HEK293 (cell line): ENCODE measurements at regions not wholly inside any gene's neighbourhood (a gene's known extent, or its start where the extent isn't known, plus 50 kb on each side); places are given as distances from the start of the nearest gene placed in this dataset.

Experiments
- CTCF ChIA-PET: fragments of 350-600 bp; formaldehyde crosslinking; extraction: SDS; loops from one replicate; lab custom pipeline; 2021; ENCODE audit warnings: antibody characterized with exemption; lab: Yijun Ruan, JAX
- POLR2A ChIA-PET: fragments of 300-600 bp; formaldehyde crosslinking; extraction: SDS; loops from one replicate; lab custom pipeline; 2020; ENCODE audit warnings: antibody characterized with exemption, inconsistent platforms; lab: Yijun Ruan, JAX
- H3K27ac ChIP-seq: fragments of 200-500 bp; sonication (Bioruptor generic); 2 replicates; pipeline ENCODE4 v1.5.1; 2014; ENCODE audit warnings: low read depth, low read length, control low read depth, inconsistent platforms; ENCODE audit errors: extremely low read depth
- H3K36me3 ChIP-seq, 2 experiments: fragments of 200-500 bp in 1 of 2; sonication (Bioruptor generic) in 1 of 2; 1 replicate in 1 of 2; 2 replicates in 1 of 2; pipeline ENCODE4 v1.5.1; 2014 to 2017; ENCODE audit warnings: inconsistent platforms in 2 of 2, low read length in 2 of 2; ENCODE audit not compliant: control insufficient read depth in 2 of 2, insufficient read depth in 1 of 2
- H3K4me1 ChIP-seq: fragments of 200-500 bp; sonication (Bioruptor generic); 2 replicates; pipeline ENCODE4 v1.5.1; 2014; ENCODE audit warnings: mild to moderate bottlenecking, low read length, inconsistent platforms; ENCODE audit not compliant: control insufficient read depth, insufficient read depth
- H3K4me3 ChIP-seq: 2 replicates; pipeline ENCODE4 v1.5.1; 2011; ENCODE audit warnings: low read depth, mild to moderate bottlenecking, control low read depth, low read length, moderate library complexity
- H3K9me3 ChIP-seq: fragments of 200-500 bp; sonication (Bioruptor generic); 2 replicates; pipeline ENCODE4 v1.5.1; 2014; ENCODE audit warnings: low read depth, low read length, inconsistent platforms; ENCODE audit not compliant: control insufficient read depth, insufficient read depth
- AEBP2 ChIP-seq: fragments of 450-650 bp; formaldehyde crosslinking; IDR thresholded peaks from 2 replicates; pipeline ENCODE4 v1.5.1; 2016; ENCODE audit warnings: missing biosample characterization, missing genetic modification characterization, borderline replicate concordance
- BCL11B ChIP-seq: fragments of 450-650 bp; formaldehyde crosslinking; IDR thresholded peaks from 2 replicates; pipeline ENCODE4 v1.5.1; 2016; ENCODE audit warnings: low read depth, missing biosample characterization, missing genetic modification characterization
- ELK4 ChIP-seq: IDR thresholded peaks from 2 replicates; pipeline ENCODE4 v1.6.1; 2011; ENCODE audit warnings: mild to moderate bottlenecking, low read depth, low read length, borderline replicate concordance
- HOXA7 ChIP-seq: sonication (generic); formaldehyde crosslinking; IDR thresholded peaks from 2 replicates; pipeline ENCODE4 v1.8.1; 2022; ENCODE audit warnings: missing genetic modification reagents, borderline replicate concordance
- KLF1 ChIP-seq: fragments of 450-650 bp; formaldehyde crosslinking; IDR thresholded peaks from 2 replicates; pipeline ENCODE4 v1.5.1; 2016; ENCODE audit warnings: missing biosample characterization, missing genetic modification characterization
- RBAK ChIP-seq: fragments of 450-650 bp; formaldehyde crosslinking; IDR thresholded peaks from 2 replicates; pipeline ENCODE4 v1.5.1; 2016; ENCODE audit warnings: missing biosample characterization, missing genetic modification characterization
- SCRT2 ChIP-seq: fragments of 450-650 bp; formaldehyde crosslinking; IDR thresholded peaks from 2 replicates; pipeline ENCODE4 v1.5.1; 2016; ENCODE audit warnings: missing biosample characterization, missing genetic modification characterization
- WT1 ChIP-seq: fragments of 450-650 bp; formaldehyde crosslinking; IDR thresholded peaks from 2 replicates; pipeline ENCODE4 v1.5.1; 2016; ENCODE audit warnings: missing biosample characterization, missing genetic modification characterization
- YY1 ChIP-seq: fragments of 450-650 bp; formaldehyde crosslinking; IDR thresholded peaks from 2 replicates; pipeline ENCODE4 v1.5.1; 2018; ENCODE audit warnings: missing biosample characterization, missing genetic modification characterization
- ZBTB11 ChIP-seq: fragments of 450-650 bp; formaldehyde crosslinking; conservative IDR thresholded peaks from 2 replicates; pipeline ENCODE4 v1.5.1; 2016; ENCODE audit warnings: low read depth, missing biosample characterization, missing genetic modification characterization
- ZBTB7A ChIP-seq: fragments of 450-650 bp; formaldehyde crosslinking; IDR thresholded peaks from 2 replicates; pipeline ENCODE4 v1.5.1; 2016; ENCODE audit warnings: low read depth, missing biosample characterization, missing genetic modification characterization
- ZFP69B ChIP-seq: fragments of 450-650 bp; formaldehyde crosslinking; IDR thresholded peaks from 2 replicates; pipeline ENCODE4 v1.5.1; 2016; ENCODE audit warnings: missing biosample characterization, missing genetic modification characterization
- ZNF112 ChIP-seq: fragments of 450-650 bp; formaldehyde crosslinking; IDR thresholded peaks from 2 replicates; pipeline ENCODE4 v1.5.0; 2017; ENCODE audit warnings: missing biosample characterization, missing genetic modification characterization
- ZNF132 ChIP-seq: fragments of 450-650 bp; formaldehyde crosslinking; IDR thresholded peaks from 2 replicates; pipeline ENCODE4 v1.5.1; 2017; ENCODE audit warnings: missing biosample characterization, missing genetic modification characterization, borderline replicate concordance
- ZNF221 ChIP-seq: fragments of 450-650 bp; formaldehyde crosslinking; IDR thresholded peaks from 2 replicates; pipeline ENCODE4 v1.5.1; 2017; ENCODE audit warnings: missing biosample characterization, missing genetic modification characterization, borderline replicate concordance
- ZNF350 ChIP-seq: fragments of 450-650 bp; formaldehyde crosslinking; IDR thresholded peaks from 2 replicates; pipeline ENCODE4 v1.5.0; 2017; ENCODE audit warnings: missing biosample characterization, mild to moderate bottlenecking, missing genetic modification characterization
- ZNF366 ChIP-seq: fragments of 450-650 bp; formaldehyde crosslinking; conservative IDR thresholded peaks from 2 replicates; pipeline ENCODE4 v1.5.1; 2016; ENCODE audit warnings: missing biosample characterization, missing genetic modification characterization
- ZNF394 ChIP-seq: fragments of 450-650 bp; formaldehyde crosslinking; IDR thresholded peaks from 2 replicates; pipeline ENCODE4 v1.5.1; 2016; ENCODE audit warnings: missing biosample characterization, missing genetic modification characterization, mild to moderate bottlenecking, moderate library complexity, borderline replicate concordance
- ZNF555 ChIP-seq: fragments of 450-650 bp; formaldehyde crosslinking; conservative IDR thresholded peaks from 2 replicates; pipeline ENCODE4 v1.5.1; 2017; ENCODE audit warnings: missing biosample characterization, mild to moderate bottlenecking, missing genetic modification characterization, inconsistent platforms
- ZNF580 ChIP-seq: fragments of 450-650 bp; formaldehyde crosslinking; IDR thresholded peaks from 2 replicates; pipeline ENCODE4 v1.5.1; 2016; ENCODE audit warnings: missing biosample characterization, missing genetic modification characterization
- ZNF701 ChIP-seq: fragments of 450-650 bp; formaldehyde crosslinking; IDR thresholded peaks from 2 replicates; pipeline ENCODE4 v1.5.1; 2016; ENCODE audit warnings: missing biosample characterization, missing genetic modification characterization
- ZNF791 ChIP-seq: fragments of 450-650 bp; formaldehyde crosslinking; IDR thresholded peaks from 2 replicates; pipeline ENCODE4 v1.5.1; 2016; ENCODE audit warnings: missing biosample characterization, missing genetic modification characterization
- ZSCAN18 ChIP-seq: fragments of 450-650 bp; formaldehyde crosslinking; IDR thresholded peaks from 2 replicates; pipeline ENCODE4 v1.5.1; 2016; ENCODE audit warnings: missing biosample characterization, missing genetic modification characterization

- TF ChIP-seq ZBTB11 (tag by site-specific recombination) (no peak), WT1 (tag by site-specific recombination) (no peak), ZNF221 (tag by site-specific recombination) (no peak), ZNF394 (tag by site-specific recombination) (no peak), SCRT2 (no peak), ZNF366 (tag by site-specific recombination) (no peak), ZNF791 (no peak), RBAK (tag by site-specific recombination) (no peak), ZBTB7A (tag by site-specific recombination) (no peak)
These were observed 113.4 kb upstream of the AHR start (continued) for GRCh38 chr7:17184805-17185689.

GRCh38 chr7:17185690-17186070 lies 112.8 kb upstream of the AHR start:
- POLR2A ChIA-PET: no interaction called here

GRCh38 chr7:17186745-17187530 lies 111.5 kb upstream of the AHR start:
- Histone ChIP-seq H3K4me3 (no peak overlapping the region), H3K4me1 (no peaks in the 10 kb centered on the region), H3K9me3 (no peaks in the 10 kb centered on the region), H3K36me3 (no peaks in the 10 kb centered on the region), H3K27ac (no peak overlapping the region)
- ChIA-PET CTCF (interaction anchor here (0.6 to 1.1 kb wide), 4 partner anchors 124 to 209 kb away, joined by 3 to 4 read pairs (median 4); no protein-coding TSS in a partner anchor), POLR2A (no interaction called here)
- TF ChIP-seq ZNF132 (tag by site-specific recombination): no peak
- TF ChIP-seq HOXA7: no peak
- no peak for TF ChIP-seq YY1 (tag by site-specific recombination)
- TF ChIP-seq ZSCAN18 (tag by site-specific recombination): no peak
- no peak for TF ChIP-seq AEBP2 (tag by site-specific recombination)
- no peak for TF ChIP-seq KLF1 (tag by site-specific recombination)
- no peak for TF ChIP-seq ZNF580 (tag by site-specific recombination)
- TF ChIP-seq ZFP69B (tag by site-specific recombination): no peak
- no peak for TF ChIP-seq ZNF701 (tag by site-specific recombination)
- no peak for TF ChIP-seq ZNF555
- no peak for TF ChIP-seq ELK4
- TF ChIP-seq BCL11B (tag by site-specific recombination): no peak

More at GRCh38 chr7:17185690-17186070, 112.8 kb upstream of the AHR start:
- CTCF ChIA-PET: no interaction called here
- Histone ChIP-seq H3K4me1 (no peaks in the 10 kb centered on the region), H3K9me3 (no peaks in the 10 kb centered on the region), H3K27ac (no peak overlapping the region), H3K36me3 (no peaks in the 10 kb centered on the region)
- TF ChIP-seq ZNF112 (tag by site-specific recombination): no peak
- no peak for TF ChIP-seq YY1 (tag by site-specific recombination)
- no peak for TF ChIP-seq ZNF350
- TF ChIP-seq, all 188 proteins: peak for 0
- no peak overlapping the region for H3K4me3 ChIP-seq
